ENCODE measurements at regions not wholly inside any gene's neighbourhood (a gene's known extent, or its start where the extent isn't known, plus 50 kb on each side); places are given as distances from the start of the nearest gene placed in this dataset.
"Not testable (repeated sequence)": the region's sequence is repeated elsewhere in the genome, so short reads cannot be mapped to it uniquely, and the experiment has no call there.

- no peak for DNase-seq
Observed at GRCh38 chr18:56312551-56313335, 325.6 kb downstream of the TXNL1 start.

- DNase-seq = peak in 1 of 2 donors; percentile 30
Observed at GRCh38 chr18:56309104-56309503, 329.3 kb downstream of the TXNL1 start.

GRCh38 chr18:56307354-56308170 lies 330.8 kb downstream of the TXNL1 start:
- no peak for DNase-seq

GRCh38 chr18:56306797-56307196 lies 331.6 kb downstream of the TXNL1 start:
- no peak for DNase-seq

DNA sequence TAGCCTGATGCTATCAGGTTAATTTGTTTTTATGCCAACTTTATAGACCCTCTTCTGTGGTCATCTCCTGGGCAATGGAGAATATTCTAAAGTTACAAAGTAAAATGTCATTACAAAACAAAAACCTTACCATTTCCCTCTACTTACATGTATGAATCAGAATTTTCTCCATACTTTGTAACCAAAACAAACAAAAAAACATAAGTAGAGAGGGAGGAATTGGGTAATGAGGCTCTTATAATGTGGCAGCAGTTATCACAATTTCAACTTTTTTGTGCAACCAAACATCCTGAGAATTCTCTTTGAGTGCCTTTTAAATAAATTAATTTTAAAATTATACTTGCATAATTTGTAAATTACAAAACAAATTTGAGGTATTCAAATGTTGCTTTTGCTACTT lies 332.8 kb downstream of the TXNL1 start:
- DNase-seq = no peak

- no peak for DNase-seq
Observed at GRCh38 chr18:56302156-56302555, 336.2 kb downstream of the TXNL1 start.

DNA sequence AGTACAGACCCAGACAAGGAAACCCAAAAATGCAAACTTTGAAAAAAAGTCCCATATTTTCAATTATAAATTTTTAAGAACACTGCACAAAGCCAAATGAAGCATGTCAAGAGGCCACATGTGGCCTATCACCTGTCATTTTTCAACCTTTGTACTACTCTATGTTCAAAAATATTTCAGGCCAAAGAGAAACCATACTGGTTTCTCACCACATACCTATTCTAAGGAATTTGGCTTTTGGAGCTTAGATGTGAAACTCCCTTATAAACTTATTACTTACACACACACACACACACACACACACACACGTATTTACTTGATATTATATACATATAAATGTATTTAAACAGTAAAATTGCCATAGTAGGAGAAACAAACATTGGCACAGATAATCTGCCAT lies 338.7 kb downstream of the TXNL1 start:
- no peak for DNase-seq

DNA sequence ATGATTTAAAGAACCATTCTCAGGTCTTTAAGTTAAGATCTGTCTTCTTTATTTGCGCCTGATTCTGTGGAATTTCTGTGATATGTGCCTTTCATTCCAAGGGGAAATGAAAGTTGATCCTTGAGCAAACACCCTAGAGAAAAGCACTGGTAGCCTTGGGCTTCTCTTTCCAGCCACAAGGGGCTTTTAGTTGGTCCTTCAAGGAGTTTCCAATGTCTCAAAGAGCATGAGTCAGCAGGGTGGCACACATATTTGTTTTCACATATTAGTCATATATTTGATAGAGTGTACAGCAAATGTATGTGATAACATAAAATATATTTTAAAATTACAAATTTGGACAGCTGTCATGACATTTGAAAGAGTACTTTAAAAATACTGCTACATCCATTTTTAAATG lies 339.5 kb downstream of the TXNL1 start:
- no peak for DNase-seq

- DNase-seq = no peak
Observed at GRCh38 chr18:56296381-56296780, 342.0 kb downstream of the TXNL1 start.

DNA sequence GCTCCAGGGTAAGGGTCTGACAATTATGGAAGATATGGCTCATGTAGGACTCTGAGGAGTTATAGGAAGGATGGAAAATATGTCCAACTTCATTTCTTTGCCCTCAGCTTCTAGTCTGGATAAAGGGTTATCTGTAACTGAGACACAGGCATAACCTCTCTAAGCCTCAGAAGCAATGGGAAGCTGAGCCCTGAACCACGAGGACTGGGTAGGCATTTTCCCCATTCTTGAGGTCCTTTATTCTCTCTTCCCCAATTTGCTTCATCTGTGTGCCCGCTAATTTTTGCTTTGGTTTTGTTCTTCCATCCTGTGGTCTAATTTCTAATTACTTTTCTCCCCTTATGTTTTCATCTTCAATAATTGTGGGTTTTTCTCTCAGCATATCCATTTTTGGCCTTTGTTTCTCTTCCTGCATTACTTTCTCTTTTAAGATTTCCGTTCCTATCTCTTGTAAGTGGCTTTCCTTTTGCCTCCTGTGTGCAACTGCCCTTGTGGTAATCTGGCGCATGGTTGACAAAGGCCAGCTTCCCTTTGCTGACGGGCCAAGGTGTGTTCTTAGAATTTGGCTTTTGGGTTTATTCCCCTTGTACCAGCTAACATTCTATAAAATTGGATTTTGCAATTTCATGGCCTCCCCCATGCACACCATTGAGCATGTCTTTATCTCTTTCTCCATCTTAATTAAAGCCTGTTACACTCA lies 343.8 kb downstream of the TXNL1 start:
- DNase-seq = peak in 1 of 2 donors; percentile 25

GRCh38 chr18:56291294-56291693 lies 347.1 kb downstream of the TXNL1 start:
- no peak for DNase-seq

GRCh38 chr18:56289381-56289780 lies 349.0 kb downstream of the TXNL1 start:
- DNase-seq = peak in 1 of 2 donors; percentile 47

GRCh38 chr18:56286775-56287325 lies 351.5 kb downstream of the TXNL1 start:
- no peak for DNase-seq

DNA sequence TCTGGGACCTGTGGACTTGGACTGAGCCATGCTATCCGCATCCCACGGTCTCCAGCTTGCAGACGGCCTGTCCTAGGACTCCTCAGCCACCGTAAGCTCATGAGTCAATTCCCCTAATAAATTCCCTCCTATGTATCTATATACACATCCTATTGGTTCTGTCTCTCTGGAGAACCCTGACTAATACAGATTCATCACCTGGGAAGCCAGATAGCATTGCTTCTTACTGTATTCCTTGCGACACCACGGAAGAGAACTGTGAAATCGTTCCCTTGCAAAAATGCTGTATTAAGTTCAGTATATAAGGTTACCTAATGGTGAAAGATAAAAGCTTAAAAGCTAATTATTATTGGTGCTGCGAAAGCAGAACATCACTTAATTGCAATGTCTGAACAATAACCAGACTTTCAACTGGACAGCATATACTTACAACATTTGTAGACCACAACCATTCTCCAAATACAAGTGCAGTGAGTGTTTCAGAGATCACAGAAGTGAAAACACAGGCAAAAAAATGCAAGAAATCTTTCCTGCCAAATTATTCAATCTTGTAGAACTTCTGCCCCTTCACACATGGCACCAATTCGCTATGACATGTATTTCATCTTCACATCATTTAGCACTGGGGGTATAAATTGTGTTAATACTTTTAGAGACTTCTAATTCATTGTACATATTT lies 352.9 kb downstream of the TXNL1 start:
- DNase-seq = no peak

GRCh38 chr18:56284319-56284718 lies 354.1 kb downstream of the TXNL1 start:
- no peak for DNase-seq

DNA sequence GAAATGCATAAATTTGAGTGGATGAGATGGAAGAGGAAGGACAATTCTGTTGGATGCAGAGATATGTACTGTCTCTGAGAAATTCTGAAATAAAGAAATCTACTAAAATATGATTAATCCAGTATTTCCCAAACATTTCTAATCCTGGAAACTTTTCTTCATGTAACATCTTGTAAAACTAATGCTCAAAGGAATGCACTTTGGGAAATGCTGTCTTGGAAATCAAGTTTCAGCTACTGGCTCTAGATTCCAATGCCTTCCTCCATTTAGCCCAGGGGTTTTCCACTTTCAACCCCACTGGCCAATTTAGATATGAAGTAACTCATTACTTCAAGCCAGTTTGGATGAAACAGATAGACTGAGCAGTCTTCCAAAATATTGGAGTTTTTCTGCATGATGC lies 355.1 kb downstream of the TXNL1 start:
- no peak for DNase-seq

DNA sequence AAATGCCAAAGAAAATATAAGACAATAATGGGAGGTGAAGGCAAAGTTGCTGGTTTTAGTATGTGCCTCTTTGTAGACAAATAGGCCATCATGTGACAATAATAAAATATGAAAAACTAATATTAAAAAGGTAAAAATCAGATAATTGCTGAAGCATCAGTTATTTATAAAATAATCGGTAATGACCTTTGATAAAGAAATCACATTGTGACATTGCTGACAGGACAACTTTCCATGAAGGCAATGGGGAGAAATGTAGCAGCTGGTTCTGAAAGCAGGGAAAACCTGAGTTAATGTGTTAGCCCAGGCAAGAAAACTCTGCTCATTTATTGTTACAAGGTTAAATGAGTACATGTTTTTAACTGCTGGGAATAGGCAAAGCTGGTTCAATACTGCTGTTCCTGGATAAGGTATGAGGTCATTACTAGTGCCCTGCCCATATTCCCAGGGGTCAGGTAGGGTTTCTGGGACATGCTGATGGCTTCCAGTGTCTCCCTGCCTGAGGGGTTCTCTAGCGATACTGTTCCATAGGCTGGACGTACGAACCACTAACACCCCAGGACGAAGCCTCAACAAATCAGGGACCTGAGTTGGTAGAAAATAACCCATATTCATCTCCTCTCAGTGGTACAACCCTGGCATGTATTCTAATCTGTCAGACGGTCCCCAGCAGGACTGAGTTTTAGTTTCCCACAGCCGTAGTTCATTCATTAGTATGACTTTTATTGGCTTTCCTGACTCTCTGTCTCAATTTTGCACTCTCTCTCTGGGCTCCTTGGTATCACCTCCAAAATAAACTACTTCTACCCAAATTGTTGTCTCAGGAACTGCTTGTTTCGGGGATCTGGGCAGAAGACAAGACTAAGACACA lies 355.9 kb downstream of the TXNL1 start:
- no peak for DNase-seq

GRCh38 chr18:56279816-56280215 lies 358.6 kb downstream of the TXNL1 start:
- not testable (repeated sequence) for DNase-seq

DNA sequence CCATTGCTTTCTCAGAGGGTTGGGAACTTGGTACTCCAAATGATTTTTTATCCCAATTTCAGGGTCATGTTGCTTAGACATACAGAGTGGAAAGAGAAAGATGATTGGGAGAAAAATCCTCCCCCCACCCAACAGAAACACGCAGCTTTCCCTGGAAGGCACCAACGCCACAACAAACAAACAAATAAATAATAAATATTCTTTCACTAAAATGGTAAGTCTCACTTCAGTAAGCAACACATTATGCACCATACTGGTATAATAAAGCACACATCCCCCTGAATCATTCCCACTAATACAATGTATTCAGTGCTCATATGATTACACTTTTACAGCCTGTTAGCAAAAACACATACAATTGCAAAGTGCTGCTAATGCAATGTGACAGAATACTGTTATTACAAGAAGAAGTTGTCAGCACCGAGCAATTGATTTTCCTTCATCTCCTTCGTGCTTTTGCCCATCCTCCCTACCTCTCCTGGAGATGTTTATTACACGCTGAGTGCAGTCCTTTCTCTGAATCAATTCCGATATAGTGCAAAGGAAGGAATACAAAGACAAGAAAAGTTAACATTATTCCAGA lies 359.9 kb downstream of the TXNL1 start:
- DNase-seq = no peak

GRCh38 chr18:56276466-56276865 lies 361.9 kb downstream of the TXNL1 start:
- DNase-seq = no peak

- no peak for DNase-seq
Observed at GRCh38 chr18:56273541-56274219, 364.7 kb downstream of the TXNL1 start.
